ENCODE measurements at regions not wholly inside any gene's neighbourhood (a gene's known extent, or its start where the extent isn't known, plus 50 kb on each side); places are given as distances from the start of the nearest gene placed in this dataset.

GRCh38 chr1:219302697-219303096 lies 129.0 kb downstream of the LYPLAL1 start:
- H3K4me1 Mint-ChIP-seq (ENCODE audit: low read depth, unreplicated experiment), result no peaks in the 10 kb centered on the region
- H3K27ac Mint-ChIP-seq (ENCODE audit: unreplicated experiment), result no peak overlapping the region
- no peak for DNase-seq
- no peak overlapping the region for H3K4me3 Mint-ChIP-seq (ENCODE audit: unreplicated experiment)
- TF ChIP-seq CTCF (IDR thresholded peaks at IDR 0.05; ENCODE audit: partially characterized antibody, unreplicated experiment), result no peak
- no peaks in the 10 kb centered on the region for H3K9me3 Mint-ChIP-seq (ENCODE audit: unreplicated experiment)
- no peaks in the 10 kb centered on the region for H3K27me3 Mint-ChIP-seq (ENCODE audit: unreplicated experiment)
- peaks cover under 1% of the 10 kb centered on the region for H3K36me3 Mint-ChIP-seq (ENCODE audit: unreplicated experiment)

- no peak overlapping the region for H3K27ac Mint-ChIP-seq (ENCODE audit: unreplicated experiment)
- no peak for TF ChIP-seq CTCF (IDR thresholded peaks at IDR 0.05; ENCODE audit: partially characterized antibody, unreplicated experiment)
- no peaks in the 10 kb centered on the region for H3K4me1 Mint-ChIP-seq (ENCODE audit: low read depth, unreplicated experiment)
- H3K9me3 Mint-ChIP-seq (ENCODE audit: unreplicated experiment), result no peaks in the 10 kb centered on the region
- DNase-seq, result no peak
- H3K36me3 Mint-ChIP-seq (ENCODE audit: unreplicated experiment), result no peaks in the 10 kb centered on the region
- no peaks in the 10 kb centered on the region for H3K27me3 Mint-ChIP-seq (ENCODE audit: unreplicated experiment)
- no peak overlapping the region for H3K4me3 Mint-ChIP-seq (ENCODE audit: unreplicated experiment)
Measured at GRCh38 chr1:219299420-219299819, 125.7 kb downstream of the LYPLAL1 start.

DNA sequence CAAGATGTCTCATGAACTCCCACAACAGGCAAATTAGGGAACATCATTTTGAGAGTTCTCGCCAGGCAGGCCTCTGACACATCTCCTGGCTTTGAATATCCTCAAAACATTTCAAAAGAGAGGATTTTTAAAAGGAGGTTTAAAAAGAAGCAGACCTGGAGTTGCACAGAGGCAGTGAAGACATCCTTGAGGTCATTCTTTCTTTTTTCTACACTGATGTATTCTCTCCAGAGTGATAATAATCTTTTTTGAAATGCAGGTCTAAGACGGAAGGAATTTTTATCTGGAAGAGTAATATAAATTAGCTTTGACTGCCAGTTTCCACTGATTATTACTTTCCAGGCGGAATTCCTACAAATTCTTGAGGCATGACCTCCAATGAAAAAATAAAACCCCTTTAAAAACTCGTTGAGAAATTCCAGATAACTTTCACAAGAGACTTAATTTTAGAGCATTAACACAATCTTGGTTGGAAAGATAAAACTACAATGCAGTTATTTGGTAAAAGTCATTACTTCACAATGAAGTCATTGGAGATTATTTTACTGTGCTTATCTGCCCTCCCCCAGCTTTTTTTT lies 125.0 kb downstream of the LYPLAL1 start:
- Mint-ChIP-seq H3K9me3 (ENCODE audit: unreplicated experiment) (no peaks in the 10 kb centered on the region), H3K4me3 (ENCODE audit: unreplicated experiment) (no peak overlapping the region), H3K4me1 (ENCODE audit: low read depth, unreplicated experiment) (no peaks in the 10 kb centered on the region), H3K36me3 (ENCODE audit: unreplicated experiment) (no peaks in the 10 kb centered on the region), H3K27ac (ENCODE audit: unreplicated experiment) (no peak overlapping the region), H3K27me3 (ENCODE audit: unreplicated experiment) (no peaks in the 10 kb centered on the region)
- no peak for DNase-seq
- TF ChIP-seq CTCF (IDR thresholded peaks at IDR 0.05; ENCODE audit: partially characterized antibody, unreplicated experiment), result no peak

- Mint-ChIP-seq H3K4me1 (ENCODE audit: low read depth, unreplicated experiment) (peaks cover 1% of the 10 kb centered on the region), H3K4me3 (ENCODE audit: unreplicated experiment) (no peak overlapping the region), H3K36me3 (ENCODE audit: unreplicated experiment) (no peaks in the 10 kb centered on the region), H3K27ac (ENCODE audit: unreplicated experiment) (no peak overlapping the region), H3K9me3 (ENCODE audit: unreplicated experiment) (no peaks in the 10 kb centered on the region), H3K27me3 (ENCODE audit: unreplicated experiment) (no peaks in the 10 kb centered on the region)
- no peak for TF ChIP-seq CTCF (IDR thresholded peaks at IDR 0.05; ENCODE audit: partially characterized antibody, unreplicated experiment)
- DNase-seq, result no peak
Measured at GRCh38 chr1:219296430-219297355, 123.0 kb downstream of the LYPLAL1 start.

DNA sequence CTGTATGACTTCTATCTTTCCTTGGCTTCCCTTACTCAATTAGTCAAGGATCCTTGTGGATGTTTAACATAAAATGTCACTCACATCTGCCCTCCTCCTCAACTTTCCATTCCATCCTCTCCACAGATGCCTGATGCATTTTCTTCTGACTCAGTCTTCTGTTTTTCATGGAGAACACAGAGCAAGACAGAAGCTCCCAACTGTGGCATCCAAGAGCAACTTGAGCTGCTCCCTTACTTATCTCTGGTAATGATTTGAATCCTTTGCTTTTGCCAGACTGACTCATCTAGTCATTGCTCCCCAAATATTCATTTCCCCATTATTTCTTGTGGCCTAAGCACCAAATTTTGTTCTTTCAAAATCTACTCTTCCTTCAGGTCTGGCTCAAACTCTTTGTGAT lies 120.6 kb downstream of the LYPLAL1 start:
- no peak for DNase-seq
- Mint-ChIP-seq H3K9me3 (ENCODE audit: unreplicated experiment) (no peaks in the 10 kb centered on the region), H3K4me3 (ENCODE audit: unreplicated experiment) (no peak overlapping the region), H3K27me3 (ENCODE audit: unreplicated experiment) (no peaks in the 10 kb centered on the region), H3K36me3 (ENCODE audit: unreplicated experiment) (no peaks in the 10 kb centered on the region), H3K27ac (ENCODE audit: unreplicated experiment) (no peak overlapping the region), H3K4me1 (ENCODE audit: low read depth, unreplicated experiment) (peaks cover 1% of the 10 kb centered on the region)
- TF ChIP-seq CTCF (IDR thresholded peaks at IDR 0.05; ENCODE audit: partially characterized antibody, unreplicated experiment), result no peak

Measured in glutamatergic neuron (in vitro differentiated cells).